H1 (cell line): ENCODE measurements at regions not wholly inside any gene's neighbourhood (a gene's known extent, or its start where the extent isn't known, plus 50 kb on each side); places are given as distances from the start of the nearest gene placed in this dataset.

Source experiments
- CTCF ChIA-PET: fragments of 300-600 bp; sonication (Branson Sonifier 250); formaldehyde crosslinking; loops from one replicate; lab custom pipeline; 2021; ENCODE audit not compliant: partially characterized antibody; lab: Charles Lee
- POLR2A ChIA-PET: fragments of 300-600 bp; sonication (Branson Sonifier 250); formaldehyde crosslinking; loops from one replicate; lab custom pipeline; 2021; ENCODE audit warnings: inconsistent platforms; ENCODE audit not compliant: partially characterized antibody; lab: Charles Lee
- DNase-seq, 2 experiments: peaks; one replicate each; pipeline versions ENCODE4 v3.0.0 to v3.0.0-alpha.2; 2010 to 2022; ENCODE audit warnings: low spot score in 2 of 2, low read depth in 1 of 2, mixed read lengths in 1 of 2
- FAIRE-seq: peaks from 2 replicates; lab custom pipeline; 2011; peaks lifted over from hg19 to GRCh38; lab: Jason Lieb, UNC
- H2AFZ ChIP-seq: 2 replicates; pipeline ENCODE4 v1.8.1; 2012; ENCODE audit warnings: low read length, inconsistent platforms
- H2AK5ac ChIP-seq: 2 replicates; pipeline ENCODE4 v1.6.1; 2013; ENCODE audit warnings: low read depth, low read length
- H2BK120ac ChIP-seq: replicated peaks from 2 replicates; pipeline ENCODE3; 2013; ENCODE audit warnings: low read depth, low read length, inconsistent platforms
- H2BK12ac ChIP-seq: 2 replicates; pipeline ENCODE4 v1.6.1; 2013; ENCODE audit warnings: low read depth, low read length
- H2BK15ac ChIP-seq: 2 replicates; pipeline ENCODE4 v1.6.1; 2013; ENCODE audit warnings: low read length
- H2BK20ac ChIP-seq: 2 replicates; pipeline ENCODE4 v1.6.1; 2013; ENCODE audit warnings: low read length
- H2BK5ac ChIP-seq: 2 replicates; pipeline ENCODE4 v1.6.1; 2013; ENCODE audit warnings: low read depth, low read length
- H3K14ac ChIP-seq: 2 replicates; pipeline ENCODE4 v1.6.1; 2013; ENCODE audit warnings: inconsistent platforms; ENCODE audit not compliant: insufficient read length
- H3K18ac ChIP-seq: 2 replicates; pipeline ENCODE4 v1.6.1; 2013; ENCODE audit warnings: low read length; ENCODE audit errors: extremely low read depth
- H3K23ac ChIP-seq: 2 replicates; pipeline ENCODE4 v1.6.1; 2013; ENCODE audit warnings: inconsistent platforms; ENCODE audit not compliant: insufficient read length
- H3K23me2 ChIP-seq: 2 replicates; pipeline ENCODE4 v1.6.1; 2013; ENCODE audit warnings: low read depth, low read length
- H3K27ac ChIP-seq: 2 replicates; pipeline ENCODE4 v1.6.1; 2011; ENCODE audit warnings: low read depth, low read length, inconsistent platforms
- H3K27me3 ChIP-seq, 4 experiments: replicated peaks in 1 of 4; 1 replicate in 1 of 4; 2 replicates in 3 of 4; pipeline versions ENCODE4 v1.6.1 to v1.8.1; 2011 to 2013; ENCODE audit warnings: low read length in 3 of 4, mild to moderate bottlenecking in 3 of 4, inconsistent platforms in 2 of 4, mixed read lengths in 2 of 4, moderate library complexity in 1 of 4; ENCODE audit not compliant: control insufficient read depth in 3 of 4, insufficient read depth in 3 of 4; ENCODE audit errors: extremely low read depth in 1 of 4
- H3K36me3 ChIP-seq, 4 experiments: 2 replicates each; pipeline versions ENCODE4 v1.6.1 to v1.8.1; 2011 to 2013; ENCODE audit warnings: mild to moderate bottlenecking in 4 of 4, low read length in 3 of 4, moderate library complexity in 2 of 4, control low read depth in 1 of 4, inconsistent platforms in 1 of 4; ENCODE audit not compliant: insufficient read depth in 4 of 4, control insufficient read depth in 2 of 4
- H3K4ac ChIP-seq: replicated peaks from 2 replicates; pipeline ENCODE3; 2013; ENCODE audit warnings: low read length, low read depth, mixed read lengths, inconsistent platforms; ENCODE audit not compliant: insufficient read length
- H3K4me1 ChIP-seq, 4 experiments: replicated peaks in 1 of 4; 1 replicate in 1 of 4; 2 replicates in 3 of 4; pipeline versions ENCODE4 v1.6.1 to v1.8.1; 2011 to 2013; ENCODE audit warnings: low read length in 3 of 4, inconsistent platforms in 2 of 4, mixed read lengths in 1 of 4; ENCODE audit not compliant: insufficient read depth in 4 of 4, control insufficient read depth in 3 of 4
- H3K4me2 ChIP-seq, 2 experiments: 2 replicates each; pipeline versions ENCODE4 v1.6.1 to v1.8.1; 2011 to 2013; ENCODE audit warnings: low read depth in 2 of 2, low read length in 2 of 2, control low read depth in 1 of 2, inconsistent platforms in 1 of 2, mild to moderate bottlenecking in 1 of 2; ENCODE audit not compliant: insufficient read depth in 1 of 2
- H3K4me3 ChIP-seq, 4 experiments: fragments of 200-600, 300-600 bp in 1 of 4; sonication (generic), shearing (Covaris generic), sonication (Bioruptor Twin) in 1 of 4; 2 replicates each; pipeline versions ENCODE4 v1.5.1 to v1.8.1; 2011 to 2016; ENCODE audit warnings: low read length in 4 of 4, low read depth in 3 of 4, control low read depth in 2 of 4, inconsistent platforms in 2 of 4, mild to moderate bottlenecking in 2 of 4, mixed read lengths in 1 of 4, moderate library complexity in 1 of 4; ENCODE audit not compliant: insufficient read depth in 2 of 4; ENCODE audit errors: extremely low read depth in 1 of 4
- H3K56ac ChIP-seq: replicated peaks from 2 replicates; pipeline ENCODE3; 2013; ENCODE audit warnings: low read depth, mild to moderate bottlenecking, mixed read lengths, low read length, inconsistent platforms; ENCODE audit not compliant: insufficient read length
- H3K79me1 ChIP-seq: 2 replicates; pipeline ENCODE4 v1.6.1; 2013; ENCODE audit warnings: low read depth, low read length, control low read depth
- H3K79me2 ChIP-seq, 2 experiments: 2 replicates each; pipeline versions ENCODE4 v1.6.1 to v1.8.1; 2012 to 2013; ENCODE audit warnings: low read length in 2 of 2, mild to moderate bottlenecking in 2 of 2, inconsistent platforms in 1 of 2; ENCODE audit not compliant: insufficient read depth in 2 of 2, control insufficient read depth in 1 of 2
- H3K9ac ChIP-seq, 4 experiments: replicated peaks in 1 of 4; 1 replicate in 1 of 4; 2 replicates in 3 of 4; pipeline versions ENCODE4 v1.6.1 to v1.8.1; 2011 to 2013; ENCODE audit warnings: low read depth in 3 of 4, low read length in 3 of 4, control low read depth in 2 of 4, mild to moderate bottlenecking in 2 of 4, moderate library complexity in 2 of 4, inconsistent platforms in 1 of 4; ENCODE audit errors: extremely low read depth in 1 of 4
- H3K9me3 ChIP-seq, 2 experiments: 2 replicates each; pipeline versions ENCODE4 v1.6.1 to v1.8.1; 2012 to 2013; ENCODE audit warnings: mild to moderate bottlenecking in 2 of 2, moderate library complexity in 2 of 2, control low read depth in 1 of 2, inconsistent platforms in 1 of 2, low read depth in 1 of 2, low read length in 1 of 2, mixed read lengths in 1 of 2; ENCODE audit not compliant: insufficient read depth in 2 of 2
- H4K20me1 ChIP-seq, 2 experiments: replicated peaks in 1 of 2; 2 replicates each; pipeline versions ENCODE3 to v1.8.1; 2011 to 2013; ENCODE audit warnings: inconsistent platforms in 2 of 2, low read length in 2 of 2, mild to moderate bottlenecking in 1 of 2; ENCODE audit not compliant: insufficient read depth in 2 of 2, control insufficient read depth in 1 of 2
- H4K5ac ChIP-seq: 2 replicates; pipeline ENCODE4 v1.6.1; 2013; ENCODE audit warnings: low read length, low read depth, mixed read lengths, inconsistent platforms; ENCODE audit not compliant: insufficient read length
- H4K8ac ChIP-seq: 2 replicates; pipeline ENCODE4 v1.8.0; 2013; ENCODE audit warnings: mild to moderate bottlenecking, moderate library complexity, low read length, inconsistent platforms; ENCODE audit not compliant: insufficient read depth; ENCODE audit errors: extremely low read depth
- H4K91ac ChIP-seq: replicated peaks from 2 replicates; pipeline ENCODE3; 2013; ENCODE audit warnings: low read length, mixed read lengths, inconsistent platforms; ENCODE audit not compliant: insufficient read length
- CHD2 ChIP-seq: IDR thresholded peaks from 2 replicates; pipeline ENCODE4 v1.6.1; 2012; ENCODE audit warnings: low read length, improper control_type of control experiment
- CREB1 ChIP-seq: IDR thresholded peaks from 2 replicates; pipeline ENCODE4 v1.6.1; 2012; ENCODE audit warnings: inconsistent platforms
- KDM4A ChIP-seq: IDR thresholded peaks from one replicate; pipeline ENCODE4 v1.7.1; 2012; ENCODE audit warnings: low read depth, mild to moderate bottlenecking, moderate library complexity, low read length, inconsistent platforms; ENCODE audit not compliant: severe bottlenecking
- MAFK ChIP-seq: IDR thresholded peaks from 2 replicates; pipeline ENCODE4 v1.6.1; 2012; ENCODE audit warnings: low read depth, mild to moderate bottlenecking, improper control_type of control experiment, low read length
- PHF8 ChIP-seq: fragments of 200-600 bp; sonication (generic); conservative IDR thresholded peaks from 2 replicates; pipeline ENCODE4 v1.7.1; 2012; ENCODE audit warnings: low read depth, mild to moderate bottlenecking, inconsistent platforms, low read length, moderate library complexity
- RFX5 ChIP-seq: IDR thresholded peaks from 2 replicates; pipeline ENCODE4 v1.6.1; 2011; ENCODE audit warnings: low read depth, low read length, improper control_type of control experiment, borderline replicate concordance
- SIRT6 ChIP-seq: IDR thresholded peaks from one replicate; pipeline ENCODE4 v1.7.1; 2012; ENCODE audit warnings: low read length, inconsistent platforms
- SP1 ChIP-seq: IDR thresholded peaks from 2 replicates; pipeline ENCODE4 v1.6.1; 2011; ENCODE audit warnings: low read depth, low read length
- TEAD4 ChIP-seq: IDR thresholded peaks from 2 replicates; pipeline ENCODE4 v1.6.1; 2012; ENCODE audit warnings: low read depth, low read length, inconsistent platforms, mixed read lengths
- YY1 ChIP-seq: IDR thresholded peaks from 2 replicates; pipeline ENCODE4 v1.6.1; 2011; ENCODE audit warnings: low read depth, mild to moderate bottlenecking, low read length
- WGBS, 2 experiments: shearing (Covaris generic) in 1 of 2; methylation state at CpG; one replicate each; pipeline versions ENCODE4 v1.1.6 to v1.1.7; 2013 to 2015; ENCODE audit warnings: low lambda C conversion rate in 2 of 2, mixed read lengths in 2 of 2, inconsistent platforms in 1 of 2, low coverage in 1 of 2, missing lambda C conversion rate in 1 of 2; ENCODE audit not compliant: insufficient replicate concordance in 2 of 2, insufficient coverage in 1 of 2, insufficient read length in 1 of 2; ENCODE audit errors: extremely low coverage in 1 of 2, missing lambda C conversion rate in 1 of 2; 5-methylcytosine and 5-hydroxymethylcytosine counted together

GRCh38 chr10:26621243-26621888 is 76.1 kb upstream of the PDSS1 start:
- no peak overlapping the region for H4K8ac ChIP-seq
- no peak overlapping the region for H2AK5ac ChIP-seq
- no peak overlapping the region for H3K18ac ChIP-seq
- no peak overlapping the region for H3K4ac ChIP-seq
- H3K4me1 ChIP-seq: no peaks in the 10 kb centered on the region
- no peak overlapping the region for H3K23ac ChIP-seq
- no peak overlapping the region for H3K9ac ChIP-seq
- no peak overlapping the region for H2BK20ac ChIP-seq
- no peaks in the 10 kb centered on the region for H3K79me1 ChIP-seq
- no peak overlapping the region for H4K91ac ChIP-seq
- H3K27me3 ChIP-seq: no peaks in the 10 kb centered on the region; a peak in 2 of 7 replicates
- no peak overlapping the region for H3K14ac ChIP-seq
- H3K36me3 ChIP-seq: no peaks in the 10 kb centered on the region
- H3K79me2 ChIP-seq: no peaks in the 10 kb centered on the region
- FAIRE-seq (no peak), DNase-seq (no peak)
- no peaks in the 10 kb centered on the region for H4K20me1 ChIP-seq
- no peak overlapping the region for H3K27ac ChIP-seq
- no peak overlapping the region for H2BK12ac ChIP-seq
- peak overlapping the region; percentile 64 to 68; a peak in 2 of 4 replicates for H3K4me2 ChIP-seq
- CTCF ChIA-PET: interaction anchor here (0.6 to 2.4 kb wide), 4 partner anchors 15 to 485 kb away, joined by 3 to 7 read pairs (median 4); no protein-coding TSS in a partner anchor
- TF ChIP-seq MAFK (no peak), PHF8 (no peak), RFX5 (no peak), CREB1 (no peak), SIRT6 (no peak), CHD2 (no peak), YY1 (no peak), TEAD4 (no peak), SP1 (no peak), KDM4A (no peak)
- H3K9me3 ChIP-seq: no peaks in the 10 kb centered on the region
- no peak overlapping the region for H3K4me3 ChIP-seq
- 93% methylated on average over 7 of the region's 7 CpGs; no CpG with 5 or more reads in 1 of the 2 experiments for WGBS, 2 experiments
- no peak overlapping the region for H4K5ac ChIP-seq
- no peaks in the 10 kb centered on the region; the same call in 1 of the 2 replicates for H3K23me2 ChIP-seq
- POLR2A ChIA-PET: interaction anchor here (0.6 kb wide), 2 partner anchors 21 to 25 kb away, joined by 3 to 4 read pairs; no protein-coding TSS in a partner anchor
- H2BK120ac ChIP-seq: no peak overlapping the region
- no peak overlapping the region for H3K56ac ChIP-seq
- H2BK15ac ChIP-seq: no peak overlapping the region
- peak overlapping the region; percentile 96; the same call in 1 of the 2 replicates for H2AFZ ChIP-seq
- H2BK5ac ChIP-seq: no peak overlapping the region
